RCC 7860 (cell line): ENCODE measurements at regions not wholly inside any gene's neighbourhood (a gene's known extent, or its start where the extent isn't known, plus 50 kb on each side); places are given as distances from the start of the nearest gene placed in this dataset.
"Not testable (repeated sequence)": the region's sequence is repeated elsewhere in the genome, so short reads cannot be mapped to it uniquely, and the experiment has no call there.

Experiments used
- DNase-seq: peaks from one replicate; pipeline ENCODE4 v3.0.0-alpha.2; 2015; ENCODE audit warnings: low spot score
- FAIRE-seq: peaks from 2 replicates; lab custom pipeline; 2012; peaks lifted over from hg19 to GRCh38; lab: Jason Lieb, UNC

DNA sequence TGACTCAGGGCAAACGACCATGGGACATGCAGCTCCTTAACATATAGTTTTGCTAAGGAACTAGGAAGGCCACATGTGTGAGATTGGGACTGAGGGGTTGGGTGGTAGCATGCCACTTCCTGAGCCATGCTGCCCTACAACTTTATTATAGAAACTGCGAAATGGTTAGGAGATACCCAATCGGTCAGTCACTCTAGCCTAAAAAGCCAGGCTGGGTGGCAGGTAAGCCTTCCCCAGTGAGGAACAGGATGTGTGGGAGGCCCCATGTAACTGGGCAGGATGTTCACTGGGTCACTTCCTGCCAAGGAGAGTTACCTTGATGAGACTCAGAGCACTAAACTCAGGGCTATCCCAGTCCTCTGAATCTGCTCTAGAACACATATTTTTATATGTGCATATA is 123.5 kb downstream of the MAP3K7 start:
- FAIRE-seq (no peak), DNase-seq (no peak)

DNA sequence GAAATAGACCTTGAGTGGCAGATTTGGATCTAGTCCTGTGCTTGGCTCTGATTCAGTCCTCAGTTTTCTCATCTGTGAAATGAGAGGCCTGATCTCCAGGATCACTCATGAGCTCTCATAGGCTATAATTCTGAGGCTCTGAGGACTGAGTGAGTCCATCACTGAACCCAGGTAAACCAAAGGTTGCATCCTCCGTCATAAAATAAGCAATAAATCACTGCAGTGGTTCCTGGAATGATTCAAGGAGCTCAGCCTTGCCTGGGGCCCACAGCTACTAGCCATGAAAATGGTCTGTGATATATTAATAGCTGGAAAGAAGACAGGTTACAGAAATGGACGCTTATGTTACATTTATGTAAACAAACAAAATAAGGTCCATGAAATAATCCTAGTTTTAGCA is 124.8 kb downstream of the MAP3K7 start:
- FAIRE-seq = no peak

GRCh38 chr6:90461383-90461782 is 125.5 kb downstream of the MAP3K7 start:
- DNase-seq (no peak), FAIRE-seq (no peak)

More for the DNA sequence above, 124.8 kb downstream of the MAP3K7 start:
- no peak for DNase-seq

DNA sequence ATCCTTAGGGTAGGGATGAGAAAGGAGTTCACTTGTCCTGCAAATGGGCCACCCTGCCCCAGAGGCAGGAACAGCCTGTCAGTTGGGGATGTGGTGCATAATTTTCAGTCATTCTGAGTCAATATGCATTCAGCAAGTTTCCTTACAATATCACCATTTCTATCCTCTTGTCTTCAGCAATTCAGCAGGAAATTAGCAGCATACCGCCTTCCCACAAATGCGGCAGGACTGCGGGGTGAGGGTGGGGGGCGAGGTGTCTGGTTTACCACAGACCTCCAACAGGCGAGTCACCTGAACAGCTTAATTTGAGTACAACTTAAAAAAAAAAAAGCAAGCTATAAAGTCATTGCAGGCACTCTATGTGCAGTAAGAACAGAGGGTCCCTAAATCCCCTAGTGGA is 126.8 kb downstream of the MAP3K7 start:
- DNase-seq = no peak
- FAIRE-seq = no peak

GRCh38 chr6:90459225-90459758 is 127.6 kb downstream of the MAP3K7 start:
- FAIRE-seq (no peak), DNase-seq (no peak)

DNA sequence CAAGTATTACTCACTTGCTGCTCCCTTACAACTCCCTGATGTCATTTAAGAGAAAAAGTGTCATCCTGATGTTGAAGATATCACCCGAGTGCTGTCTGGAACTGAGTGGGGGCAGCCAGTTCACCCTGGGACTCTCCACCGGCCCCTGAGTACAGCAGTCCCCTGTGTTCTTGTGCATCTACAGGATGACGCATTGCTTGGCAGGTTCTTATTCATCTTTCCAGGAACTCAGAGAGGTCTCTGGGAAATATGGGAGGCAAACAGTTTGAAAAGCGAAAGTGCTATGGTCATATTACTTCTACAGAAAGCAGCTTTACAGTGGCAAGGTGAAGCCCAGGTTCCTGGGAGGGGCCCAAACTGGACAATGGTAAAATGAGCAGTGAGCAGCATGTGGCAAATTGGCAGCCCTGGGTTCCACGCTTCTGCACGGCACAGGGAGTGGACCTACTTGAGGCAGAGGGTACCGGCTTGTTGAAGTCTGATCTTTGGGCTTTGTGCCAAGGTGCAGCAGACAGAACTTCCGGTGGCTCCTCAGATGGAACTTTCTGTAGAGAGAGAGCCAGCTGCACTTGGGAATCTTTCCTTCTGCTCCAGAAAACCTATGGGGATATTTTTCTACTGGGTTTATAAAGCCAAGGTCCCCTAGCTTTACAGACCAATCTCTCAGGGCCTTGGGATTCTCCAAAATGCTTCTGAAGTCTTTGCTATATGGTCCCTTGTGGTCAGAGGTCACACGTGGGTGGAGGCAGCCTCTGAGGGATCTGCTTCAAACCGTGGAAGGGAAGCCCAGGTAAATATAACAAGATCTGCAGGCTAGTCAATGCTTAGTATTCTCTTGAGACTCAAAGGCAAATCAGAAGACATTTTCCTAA is 128.3 kb downstream of the MAP3K7 start:
- FAIRE-seq (no peak), DNase-seq (no peak)

DNA sequence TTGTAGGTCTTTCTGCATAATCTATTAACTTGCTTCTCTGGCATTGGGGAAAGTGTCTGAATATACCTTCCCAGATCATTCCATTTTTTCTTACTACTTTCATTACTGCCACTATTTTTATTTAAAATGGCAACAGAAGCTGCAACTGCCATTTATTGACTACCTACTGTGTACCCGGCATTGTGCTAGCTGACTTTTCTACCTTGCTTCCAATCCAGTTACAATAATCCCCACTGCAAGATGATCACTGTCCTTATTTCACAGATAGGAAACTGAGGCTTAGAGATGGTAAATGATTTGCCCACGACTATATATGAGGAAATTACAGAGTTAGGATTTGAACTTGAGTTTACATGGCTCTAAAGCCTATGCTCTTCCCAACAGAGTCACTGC is 129.0 kb downstream of the MAP3K7 start:
- FAIRE-seq (no peak), DNase-seq (no peak)

GRCh38 chr6:90456997-90457866 is 129.6 kb downstream of the MAP3K7 start:
- not testable (repeated sequence) for FAIRE-seq, DNase-seq

GRCh38 chr6:90456001-90456400 is 130.9 kb downstream of the MAP3K7 start:
- FAIRE-seq (no peak), DNase-seq (no peak)

- DNase-seq (no peak), FAIRE-seq (no peak)
These were observed 131.9 kb downstream of the MAP3K7 start for GRCh38 chr6:90454836-90455427.

GRCh38 chr6:90450268-90450953 is 136.5 kb downstream of the MAP3K7 start:
- FAIRE-seq = no peak
- no peak for DNase-seq

DNA sequence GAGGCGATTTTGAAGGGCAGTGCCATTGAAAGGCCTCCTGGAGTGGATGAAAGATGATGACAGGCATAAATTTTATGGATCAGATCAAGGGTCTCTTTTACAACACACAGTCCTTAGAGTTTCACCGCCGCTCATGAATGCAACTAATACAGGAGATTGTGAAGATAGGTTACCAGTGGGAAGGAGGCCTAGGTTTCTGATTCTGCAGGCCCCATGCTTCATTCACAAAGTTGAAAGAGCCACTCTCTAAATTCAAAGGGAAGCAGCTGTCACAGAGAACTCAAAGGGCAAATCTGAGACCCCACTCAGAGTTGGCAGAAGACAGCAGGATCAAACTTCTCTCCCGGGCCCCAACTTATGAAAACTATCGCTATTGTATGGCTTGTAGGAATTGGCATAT is 137.6 kb downstream of the MAP3K7 start:
- FAIRE-seq (no peak), DNase-seq (no peak)

GRCh38 chr6:90448836-90449235 is 138.0 kb downstream of the MAP3K7 start:
- FAIRE-seq (no peak), DNase-seq (no peak)

DNA sequence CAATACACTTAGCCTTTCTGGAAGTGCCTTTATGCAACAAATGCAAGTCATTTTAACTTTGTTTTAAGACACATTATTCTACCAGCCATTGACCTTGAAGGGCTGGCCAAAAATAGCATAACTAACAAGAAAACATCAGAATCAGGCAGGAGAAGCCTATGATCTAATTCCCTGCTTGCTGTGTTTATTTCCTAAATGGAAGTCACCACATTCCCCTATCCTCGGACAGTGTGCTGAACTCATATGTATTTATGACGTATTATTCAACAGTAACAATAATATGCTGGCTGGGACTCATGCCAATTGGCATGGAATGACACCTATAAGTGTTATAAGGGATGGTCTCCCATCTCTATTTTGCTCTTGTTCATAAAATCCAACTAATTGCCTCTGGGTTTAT is 140.7 kb downstream of the MAP3K7 start:
- no peak for FAIRE-seq

DNA sequence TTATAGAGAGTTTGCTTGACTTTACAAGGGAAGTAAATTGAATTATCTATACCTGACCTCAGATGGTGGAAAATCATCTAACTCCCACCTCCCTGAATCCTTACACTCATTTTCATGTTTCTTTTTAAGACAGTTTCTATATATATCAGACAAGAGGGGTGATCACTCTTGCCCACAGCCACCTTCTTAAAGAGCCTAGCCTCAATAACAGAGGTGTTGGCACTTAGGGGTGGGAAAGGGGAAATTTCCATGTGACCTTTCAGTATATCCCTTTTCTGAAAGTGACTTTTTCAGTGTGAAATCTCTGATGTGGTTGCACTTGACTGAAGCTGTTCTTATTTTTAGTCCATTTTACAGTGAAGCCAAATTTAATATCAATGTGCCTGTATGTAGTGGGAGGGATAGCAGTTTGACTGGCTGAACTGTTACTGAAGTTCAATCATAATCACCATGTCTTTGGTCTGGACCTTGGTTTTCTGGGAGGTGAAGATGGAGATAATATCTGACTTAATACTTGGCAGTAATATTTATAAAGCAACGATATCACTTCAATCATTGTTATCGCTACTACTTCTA is 141.3 kb downstream of the MAP3K7 start:
- no peak for FAIRE-seq
- no peak for DNase-seq

More for the DNA sequence above, 140.7 kb downstream of the MAP3K7 start:
- no peak for DNase-seq

DNA sequence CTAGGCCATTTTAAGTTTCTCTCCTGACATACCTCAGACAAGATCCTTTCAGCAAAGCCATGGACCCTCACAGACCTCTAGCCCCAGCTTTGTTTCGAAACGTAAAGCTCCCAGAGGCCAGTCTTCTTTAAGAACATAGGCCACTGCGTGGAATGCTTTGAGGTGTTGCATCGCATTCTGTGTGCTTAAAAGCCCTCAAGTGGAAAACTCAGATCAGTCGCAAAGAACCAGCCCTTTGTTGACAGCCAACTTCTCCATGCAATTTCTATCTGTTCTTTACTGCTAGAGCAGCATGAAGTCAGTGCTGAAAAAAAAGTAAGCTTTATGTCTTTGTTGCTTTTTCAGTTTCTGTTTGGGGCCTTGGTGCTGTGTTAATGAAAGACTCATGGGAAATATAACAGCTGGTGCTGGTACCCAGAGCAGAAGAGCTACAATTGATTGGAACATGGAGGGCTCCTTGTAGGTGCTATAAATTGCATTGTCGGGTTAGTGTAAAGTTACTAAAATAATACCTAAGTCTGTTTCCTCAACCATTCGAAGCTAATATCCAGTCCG is 142.6 kb downstream of the MAP3K7 start:
- FAIRE-seq (no peak), DNase-seq (no peak)

DNA sequence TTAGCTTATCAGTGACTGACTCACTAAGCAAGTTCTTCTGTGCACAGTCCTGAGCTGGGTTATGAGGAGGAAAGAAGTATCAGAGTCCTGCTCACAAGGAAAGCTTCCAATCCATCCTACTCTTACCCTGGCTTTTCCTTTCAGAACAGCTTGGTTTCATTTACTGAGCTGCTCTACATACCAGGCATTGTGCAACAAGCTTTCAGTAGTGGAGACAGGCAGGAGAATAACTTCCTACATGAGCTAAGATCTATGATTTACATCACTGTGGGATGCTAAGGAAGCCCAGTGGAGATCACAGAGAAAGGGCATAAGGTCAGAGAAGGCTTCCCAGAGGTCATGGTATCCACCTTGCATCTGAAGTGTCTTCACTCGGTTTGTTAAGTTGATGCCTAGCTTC is 144.5 kb downstream of the MAP3K7 start:
- DNase-seq (no peak), FAIRE-seq (no peak)

GRCh38 chr6:90440586-90441283 is 144.1 kb upstream of the BACH2 start:
- DNase-seq = no peak
- no peak for FAIRE-seq

DNA sequence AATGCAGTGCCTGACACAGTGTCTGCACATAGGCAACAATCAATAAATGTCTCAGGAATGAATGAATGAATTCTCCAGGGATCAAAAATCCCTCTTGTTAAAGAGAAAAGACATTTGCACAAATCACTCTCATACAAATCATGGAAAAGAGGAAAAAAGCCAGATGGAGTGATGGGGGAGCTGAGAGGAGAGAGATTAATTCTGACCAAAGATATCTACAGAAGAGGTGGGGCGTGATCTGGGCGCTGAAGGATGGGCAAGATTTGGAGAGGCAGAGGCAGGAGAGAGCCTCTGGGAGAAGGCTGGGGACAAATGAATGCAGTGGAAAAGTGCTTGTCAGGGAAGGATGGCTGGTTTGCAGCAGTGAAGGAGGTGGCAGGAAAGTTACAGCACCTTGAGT is 142.9 kb upstream of the BACH2 start:
- no peak for DNase-seq
- FAIRE-seq = no peak
